ENCODE measurements at regions not wholly inside any gene's neighbourhood (a gene's known extent, or its start where the extent isn't known, plus 50 kb on each side); places are given as distances from the start of the nearest gene placed in this dataset.

DNA sequence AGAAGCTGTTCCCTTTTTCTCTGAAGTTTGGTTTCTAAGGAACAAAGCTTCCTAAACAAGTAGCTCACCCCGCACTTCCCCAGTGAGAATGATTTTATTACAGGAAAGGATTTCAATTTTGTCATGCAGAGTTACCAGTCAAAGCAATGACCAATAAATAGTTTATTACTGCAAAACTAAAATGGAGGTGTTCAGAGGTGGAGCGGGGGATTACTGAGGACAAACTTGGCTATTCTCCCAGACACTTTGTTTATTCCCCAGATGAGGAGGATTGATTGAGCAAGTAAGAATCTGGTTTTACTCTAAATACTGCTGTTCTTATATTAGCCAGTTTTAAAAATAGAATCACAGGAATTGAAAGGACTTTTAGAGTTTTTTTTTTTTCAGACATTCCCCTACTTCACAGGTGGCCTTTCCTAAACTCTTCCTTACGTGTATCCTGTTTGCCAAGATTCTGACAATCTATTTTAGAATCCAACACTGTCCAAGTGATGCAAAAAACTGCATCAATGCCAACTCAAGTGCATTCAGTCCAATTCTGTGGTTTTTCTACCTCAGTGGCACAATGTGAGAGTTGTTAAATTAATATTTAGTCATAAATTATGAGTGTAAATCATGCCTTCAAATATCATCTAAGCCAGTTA, 136.1 kb downstream of the TNFSF18 start:
- Histone ChIP-seq H2BK120ac (ENCODE audit: low read depth, low read length) (peak overlapping the region; percentile 99), H2AFZ (replicated peaks; ENCODE audit: low read length, poor library complexity) (no peak overlapping the region), H2AK9ac (replicated peaks; ENCODE audit: low read depth, low read length, poor library complexity) (no peak overlapping the region), H4K8ac (ENCODE audit: low read depth in 2 of 2, low read length in 2 of 2) (peak overlapping the region; percentile 88 to 90), H2AK5ac (ENCODE audit: low read depth, low read length) (peak overlapping the region; percentile 69), H2BK5ac (ENCODE audit: low read depth, low read length, poor library complexity, severe bottlenecking) (peak overlapping the region; percentile 100), H3K4me2 (ENCODE audit: low read depth, low read length) (peak overlapping the region; percentile 48; the same call in 1 of the 2 replicates), H3K9me3 (ENCODE audit: control insufficient read depth, insufficient read depth, low read length) (peaks cover 7% of the 10 kb centered on the region), H4K5ac (ENCODE audit: low read depth, low read length) (peak overlapping the region; percentile 89; the same call in 1 of the 2 replicates), H3K36me3 (ENCODE audit: control insufficient read depth, insufficient read depth, low read length) (no peaks in the 10 kb centered on the region), H4K20me1 (ENCODE audit: insufficient read depth, low read length) (no peaks in the 10 kb centered on the region), H3K4me1 (ENCODE audit: control insufficient read depth, insufficient read depth, low read length) (peaks cover 25% of the 10 kb centered on the region), H3K9ac (ENCODE audit: low read depth, low read length) (no peak overlapping the region; the same call in 1 of the 2 replicates), H2BK15ac (ENCODE audit: low read depth, low read length) (peak overlapping the region; percentile 89), H3K56ac (ENCODE audit: extremely low read depth, insufficient read depth, low read length) (peak overlapping the region; percentile 81; the same call in 1 of the 2 replicates), H3K79me1 (ENCODE audit: low read depth in 1 of 2, low read length in 2 of 2) (peaks cover 4 to 31% of the 10 kb centered on the region in 2 experiments; a peak in 3 of 4 replicates), H3K27me3 (ENCODE audit: control insufficient read depth, insufficient read depth, low read length) (no peaks in the 10 kb centered on the region), H3K4me3 (ENCODE audit: insufficient read depth, low read depth, low read length) (no peak overlapping the region), H3K14ac (replicated peaks; ENCODE audit: low read depth, low read length) (peak overlapping the region; percentile 96), H3K23ac (ENCODE audit: low read depth, low read length) (peak overlapping the region; percentile 95; the same call in 1 of the 2 replicates), H3K27ac (ENCODE audit: insufficient read depth, low read length) (peak overlapping the region; percentile 27; the same call in 1 of the 2 replicates), H2BK20ac (ENCODE audit: low read depth, low read length) (peak overlapping the region; percentile 100), H3K4ac (ENCODE audit: low read depth, low read length) (peak overlapping the region; percentile 98; the same call in 1 of the 2 replicates), H4K91ac (ENCODE audit: insufficient read depth, low read depth, low read length) (peak overlapping the region; percentile 97), H3K18ac (ENCODE audit: low read depth, low read length) (peak overlapping the region; percentile 94; the same call in 1 of the 2 replicates), H3K9me1 (ENCODE audit: insufficient read depth, low read length) (peaks cover 15% of the 10 kb centered on the region)
- DNase-seq (peak; percentile 92), ATAC-seq (ENCODE audit: low read depth) (no peak)
- no TSS peak for BruUV-seq (replicated peaks)
- dilution Hi-C loops (cut with HindIII; ENCODE audit: low sequenced_read_pairs, unreplicated experiment) (no loop called here), intact Hi-C loops (cut with micrococcal nuclease) (no loop called here), in situ Hi-C loops (cut with MboI; ENCODE audit: low sequenced_read_pairs) (no loop called here)
- CTCF ChIA-PET = no interaction called here
- TF ChIP-seq BHLHE40 (IDR thresholded peaks at IDR 0.05; ENCODE audit: low read depth, low read length) (0 out of 2 replicates have a peak, but pooled peaks have one; percentile 9), CEBPB (IDR thresholded peaks at IDR 0.05; ENCODE audit: low read depth, low read length) (peak; percentile 70), RAD21 (IDR thresholded peaks at IDR 0.05; ENCODE audit: low read length) (no peak)
- WGBS, 2 experiments (ENCODE audit: extremely low coverage in 2 of 2, insufficient read length in 1 of 2) = no CpG with 5 or more reads among the region's 3 CpGs
- POLR2A ChIA-PET (ENCODE audit: unreplicated experiment) = interaction anchor here (0.6 kb wide), 1 partner anchor 94 kb away, joined by 4 read pairs; no protein-coding TSS in a partner anchor

Measured in IMR-90 (cell line).